Brain pericyte (primary cell): ENCODE measurements at regions not wholly inside any gene's neighbourhood (a gene's known extent, or its start where the extent isn't known, plus 50 kb on each side); places are given as distances from the start of the nearest gene placed in this dataset.
"Not testable (repeated sequence)": the region's sequence is repeated elsewhere in the genome, so short reads cannot be mapped to it uniquely, and the experiment has no call there.

Experiments used
- DNase-seq: peaks from one replicate; pipeline ENCODE4 v3.0.0-alpha.2; 2012; ENCODE audit warnings: low read depth, low spot score

- DNase-seq = no peak
Measured at GRCh38 chr3:5035113-5035512, 55.9 kb downstream of the BHLHE40 start.

- no peak for DNase-seq
Measured at GRCh38 chr3:5035692-5036391, 56.6 kb downstream of the BHLHE40 start.

- DNase-seq = no peak
Measured at GRCh38 chr3:5036392-5036766, 57.1 kb downstream of the BHLHE40 start.

GRCh38 chr3:5036858-5037257, 57.6 kb downstream of the BHLHE40 start:
- DNase-seq = no peak

GRCh38 chr3:5039585-5039984, 60.3 kb downstream of the BHLHE40 start:
- no peak for DNase-seq

GRCh38 chr3:5041315-5041714, 62.1 kb downstream of the BHLHE40 start:
- no peak for DNase-seq

- DNase-seq = no peak
Measured at GRCh38 chr3:5045961-5046360, 66.7 kb downstream of the BHLHE40 start.

GRCh38 chr3:5047764-5048419, 68.7 kb downstream of the BHLHE40 start:
- no peak for DNase-seq

GRCh38 chr3:5051772-5052171, 70.3 kb upstream of the ARL8B start:
- no peak for DNase-seq

GRCh38 chr3:5052247-5052646, 69.8 kb upstream of the ARL8B start:
- no peak for DNase-seq

GRCh38 chr3:5053021-5053831, 68.9 kb upstream of the ARL8B start:
- DNase-seq = no peak

- DNase-seq = no peak
Measured at GRCh38 chr3:5054098-5054497, 68.0 kb upstream of the ARL8B start.

GRCh38 chr3:5054579-5054978, 67.5 kb upstream of the ARL8B start:
- DNase-seq = not testable (repeated sequence)

- DNase-seq = no peak
Measured at GRCh38 chr3:5055357-5056110, 66.6 kb upstream of the ARL8B start.

- DNase-seq = no peak
Measured at GRCh38 chr3:5056111-5056391, 66.0 kb upstream of the ARL8B start.

- no peak for DNase-seq
Measured at GRCh38 chr3:5057272-5057671, 64.8 kb upstream of the ARL8B start.

GRCh38 chr3:5057857-5058324, 64.2 kb upstream of the ARL8B start:
- DNase-seq = peak; percentile 53

- no peak for DNase-seq
Measured at GRCh38 chr3:5058471-5058951, 63.6 kb upstream of the ARL8B start.

GRCh38 chr3:5059782-5060181, 62.3 kb upstream of the ARL8B start:
- DNase-seq = no peak

- DNase-seq = no peak
Measured at GRCh38 chr3:5061218-5061569, 60.9 kb upstream of the ARL8B start.

GRCh38 chr3:5063724-5064123, 58.4 kb upstream of the ARL8B start:
- DNase-seq = no peak

- no peak for DNase-seq
Measured at GRCh38 chr3:5068531-5069050, 53.5 kb upstream of the ARL8B start.
